Liver (tissue), 8 donors: ENCODE measurements at regions not wholly inside any gene's neighbourhood (a gene's known extent, or its start where the extent isn't known, plus 50 kb on each side); places are given as distances from the start of the nearest gene placed in this dataset.

Source experiments
- DNase-seq: peaks from one replicate; pipeline ENCODE4 v3.0.0-alpha.2; 2017; ENCODE audit warnings: low spot score
- H3K27ac ChIP-seq, 2 donors: one replicate each; pipeline ENCODE4 v1.7.0; 2013; ENCODE audit warnings: inconsistent platforms in 2 of 2, low read length in 2 of 2, control low read depth in 1 of 2, low read depth in 1 of 2, mild to moderate bottlenecking in 1 of 2
- H3K27me3 ChIP-seq, 4 donors: one replicate each; pipeline versions ENCODE4 v1.6.1 to v1.7.0; 2013; ENCODE audit warnings: low read length in 3 of 4, inconsistent platforms in 1 of 4, mild to moderate bottlenecking in 1 of 4, moderate library complexity in 1 of 4; ENCODE audit not compliant: control insufficient read depth in 4 of 4, insufficient read depth in 4 of 4
- H3K36me3 ChIP-seq, 4 donors: one replicate each; pipeline versions ENCODE4 v1.6.1 to v1.7.0; 2013; ENCODE audit warnings: low read length in 3 of 4, mild to moderate bottlenecking in 3 of 4, low read depth in 1 of 4, moderate library complexity in 1 of 4; ENCODE audit not compliant: control insufficient read depth in 4 of 4, insufficient read depth in 3 of 4
- H3K4me1 ChIP-seq, 4 donors: one replicate each; pipeline versions ENCODE4 v1.6.1 to v1.7.0; 2013; ENCODE audit warnings: low read length in 3 of 4, mild to moderate bottlenecking in 3 of 4, moderate library complexity in 1 of 4; ENCODE audit not compliant: control insufficient read depth in 4 of 4, insufficient read depth in 4 of 4
- H3K4me3 ChIP-seq, 3 donors: one replicate each; pipeline versions ENCODE4 v1.6.1 to v1.7.0; 2013; ENCODE audit warnings: low read length in 3 of 3, control low read depth in 1 of 3, low read depth in 1 of 3, mild to moderate bottlenecking in 1 of 3
- H3K9ac ChIP-seq, 2 donors: one replicate each; pipeline ENCODE4 v1.7.0; 2013; ENCODE audit warnings: low read length in 2 of 2, mild to moderate bottlenecking in 2 of 2, moderate library complexity in 2 of 2, control low read depth in 1 of 2, low read depth in 1 of 2
- H3K9me3 ChIP-seq, 4 donors: one replicate each; pipeline versions ENCODE4 v1.6.1 to v1.7.0; 2013; ENCODE audit warnings: low read length in 3 of 4; ENCODE audit not compliant: control insufficient read depth in 4 of 4
- ATF3 ChIP-seq: IDR thresholded peaks from 2 replicates; pipeline ENCODE4 v1.6.1; 2016; ENCODE audit warnings: antibody characterized with exemption
- EGR1 ChIP-seq, 2 donors: IDR thresholded peaks; 2 replicates each; pipeline ENCODE4 v1.6.1; 2016 to 2018; ENCODE audit warnings: antibody characterized with exemption in 2 of 2, low read depth in 2 of 2
- FOXA1 ChIP-seq: IDR thresholded peaks from 2 replicates; pipeline ENCODE4 v1.6.1; 2016; ENCODE audit warnings: antibody characterized with exemption
- FOXA2 ChIP-seq: IDR thresholded peaks from 2 replicates; pipeline ENCODE4 v1.6.1; 2016; ENCODE audit warnings: antibody characterized with exemption
- GABPA ChIP-seq, 2 donors: IDR thresholded peaks in 1 of 2; conservative IDR thresholded peaks in 1 of 2; 2 replicates each; pipeline ENCODE4 v1.6.1; 2016; ENCODE audit warnings: antibody characterized with exemption in 2 of 2, mild to moderate bottlenecking in 1 of 2, moderate library complexity in 1 of 2
- HNF4A ChIP-seq, 2 donors: conservative IDR thresholded peaks; 2 replicates each; pipeline ENCODE4 v1.6.1; 2016; ENCODE audit warnings: antibody characterized with exemption in 2 of 2, mild to moderate bottlenecking in 2 of 2
- HNF4G ChIP-seq: IDR thresholded peaks from 2 replicates; pipeline ENCODE4 v1.6.1; 2016; ENCODE audit warnings: antibody characterized with exemption
- JUND ChIP-seq, 2 donors: IDR thresholded peaks; 2 replicates each; pipeline ENCODE4 v1.6.1; 2016; ENCODE audit warnings: antibody characterized with exemption in 2 of 2
- NR2F2 ChIP-seq: IDR thresholded peaks from 2 replicates; pipeline ENCODE4 v1.6.1; 2016; ENCODE audit warnings: antibody characterized with exemption
- RAD21 ChIP-seq, 2 donors: IDR thresholded peaks; 2 replicates each; pipeline ENCODE4 v1.6.1; 2016; ENCODE audit warnings: antibody characterized with exemption in 2 of 2, mild to moderate bottlenecking in 2 of 2
- REST ChIP-seq: IDR thresholded peaks from 2 replicates; pipeline ENCODE4 v1.6.1; 2016; ENCODE audit warnings: antibody characterized with exemption, mild to moderate bottlenecking
- RXRA ChIP-seq, 2 donors: IDR thresholded peaks; 2 replicates each; pipeline ENCODE4 v1.6.1; 2017 to 2018; ENCODE audit warnings: antibody characterized with exemption in 2 of 2, mild to moderate bottlenecking in 1 of 2
- SP1 ChIP-seq: IDR thresholded peaks from 2 replicates; pipeline ENCODE4 v1.6.1; 2018; ENCODE audit warnings: antibody characterized with exemption, mild to moderate bottlenecking
- TAF1 ChIP-seq: conservative IDR thresholded peaks from 2 replicates; pipeline ENCODE4 v1.6.1; 2016; ENCODE audit warnings: antibody characterized with exemption, mild to moderate bottlenecking
- YY1 ChIP-seq: IDR thresholded peaks from 2 replicates; pipeline ENCODE4 v1.6.1; 2016; ENCODE audit warnings: antibody characterized with exemption, mild to moderate bottlenecking
- ZBTB33 ChIP-seq: IDR thresholded peaks from 2 replicates; pipeline ENCODE4 v1.6.1; 2016; ENCODE audit warnings: antibody characterized with exemption
- WGBS: extraction: QIAGEN DNeasy Blood & Tissue Kit; methylation state at CpG from one replicate; pipeline ENCODE4 v1.1.7; 2013; 5-methylcytosine and 5-hydroxymethylcytosine counted together
- TF ChIP-seq, protein P1 (sequence below): fragments of 150-350 bp; IDR thresholded peaks from 2 replicates; pipeline ENCODE4 v1.5.1; 2017; ENCODE audit warnings: improper control_type of control experiment, low read depth, low read length; ENCODE audit not compliant: missing input control
- TF ChIP-seq, protein P2 (sequence below): IDR thresholded peaks from 2 replicates; pipeline ENCODE4 v1.6.1; 2016; ENCODE audit warnings: antibody characterized with exemption
- donor health status: healthy.
- donor health status: healthy.
- donor health status: healthy.
- donor health status: healthy.
- donor health status: healthy.

- Histone ChIP-seq H3K27ac (peak overlapping the region; percentile 64 to 88), H3K4me3 (no peak overlapping the region), H3K36me3 (no peaks in the 10 kb centered on the region), H3K9me3 (no peaks in the 10 kb centered on the region), H3K27me3 (no peaks in the 10 kb centered on the region), H3K9ac (no peak overlapping the region), H3K4me1 (peaks cover 3 to 21% (median 15%) of the 10 kb centered on the region in 4 donors)
- WGBS = 61% methylated on average over 6 of the region's 6 CpGs
- TF ChIP-seq EGR1 (IDR thresholded peaks at IDR 0.05; ENCODE audit: low read depth in 2 of 2) (no peak), ZBTB33 (no peak), FOXA1 (no peak), RXRA (IDR thresholded peaks at IDR 0.05) (no peak), HNF4G (no peak), REST (no peak), SP1 (no peak)
- no peak for DNase-seq
Observed at GRCh38 chr13:50366488-50367174, 351.4 kb downstream of the KCNRG start.

- DNase-seq = no peak
- no peak for TF ChIP-seq NR2F2
- TF ChIP-seq RAD21 (IDR thresholded peaks at IDR 0.05) = no peak
- no peak for TF ChIP-seq EGR1 (IDR thresholded peaks at IDR 0.05; ENCODE audit: low read depth in 2 of 2)
- no peak for TF ChIP-seq FOXA1
- no peak for TF ChIP-seq HNF4A (conservative IDR thresholded peaks at IDR 0.05)
- no peak for TF ChIP-seq TAF1
- no peak for TF ChIP-seq JUND (IDR thresholded peaks at IDR 0.05)
- TF ChIP-seq HNF4G = no peak
- TF ChIP-seq, protein P1, sequence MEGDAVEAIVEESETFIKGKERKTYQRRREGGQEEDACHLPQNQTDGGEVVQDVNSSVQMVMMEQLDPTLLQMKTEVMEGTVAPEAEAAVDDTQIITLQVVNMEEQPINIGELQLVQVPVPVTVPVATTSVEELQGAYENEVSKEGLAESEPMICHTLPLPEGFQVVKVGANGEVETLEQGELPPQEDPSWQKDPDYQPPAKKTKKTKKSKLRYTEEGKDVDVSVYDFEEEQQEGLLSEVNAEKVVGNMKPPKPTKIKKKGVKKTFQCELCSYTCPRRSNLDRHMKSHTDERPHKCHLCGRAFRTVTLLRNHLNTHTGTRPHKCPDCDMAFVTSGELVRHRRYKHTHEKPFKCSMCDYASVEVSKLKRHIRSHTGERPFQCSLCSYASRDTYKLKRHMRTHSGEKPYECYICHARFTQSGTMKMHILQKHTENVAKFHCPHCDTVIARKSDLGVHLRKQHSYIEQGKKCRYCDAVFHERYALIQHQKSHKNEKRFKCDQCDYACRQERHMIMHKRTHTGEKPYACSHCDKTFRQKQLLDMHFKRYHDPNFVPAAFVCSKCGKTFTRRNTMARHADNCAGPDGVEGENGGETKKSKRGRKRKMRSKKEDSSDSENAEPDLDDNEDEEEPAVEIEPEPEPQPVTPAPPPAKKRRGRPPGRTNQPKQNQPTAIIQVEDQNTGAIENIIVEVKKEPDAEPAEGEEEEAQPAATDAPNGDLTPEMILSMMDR = no peak
- no peak for TF ChIP-seq ATF3
- TF ChIP-seq GABPA (IDR thresholded peaks at IDR 0.05 in 1 of 2, conservative IDR thresholded peaks at IDR 0.05 in 1 of 2) = no peak
- TF ChIP-seq, protein P2, sequence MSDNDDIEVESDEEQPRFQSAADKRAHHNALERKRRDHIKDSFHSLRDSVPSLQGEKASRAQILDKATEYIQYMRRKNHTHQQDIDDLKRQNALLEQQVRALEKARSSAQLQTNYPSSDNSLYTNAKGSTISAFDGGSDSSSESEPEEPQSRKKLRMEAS = no peak
- TF ChIP-seq RXRA (IDR thresholded peaks at IDR 0.05) = no peak
- TF ChIP-seq SP1 = no peak
- TF ChIP-seq FOXA2 = no peak
- no peak for TF ChIP-seq REST
- TF ChIP-seq ZBTB33 = no peak
- TF ChIP-seq YY1 = no peak
- H3K27me3 ChIP-seq = no peaks in the 10 kb centered on the region
- no peak overlapping the region for H3K4me3 ChIP-seq
- H3K4me1 ChIP-seq = peaks cover 3 to 16% (median 12%) of the 10 kb centered on the region in 4 donors
- no peaks in the 10 kb centered on the region for H3K36me3 ChIP-seq
- WGBS = 97% methylated on average over 2 of the region's 2 CpGs
- no peak overlapping the region for H3K9ac ChIP-seq
- H3K27ac ChIP-seq = no peak overlapping the region
- H3K9me3 ChIP-seq = no peaks in the 10 kb centered on the region
Observed at GRCh38 chr13:50369646-50370045, 354.4 kb downstream of the KCNRG start.
